ENCODE measurements at regions not wholly inside any gene's neighbourhood (a gene's known extent, or its start where the extent isn't known, plus 50 kb on each side); places are given as distances from the start of the nearest gene placed in this dataset.

DNA sequence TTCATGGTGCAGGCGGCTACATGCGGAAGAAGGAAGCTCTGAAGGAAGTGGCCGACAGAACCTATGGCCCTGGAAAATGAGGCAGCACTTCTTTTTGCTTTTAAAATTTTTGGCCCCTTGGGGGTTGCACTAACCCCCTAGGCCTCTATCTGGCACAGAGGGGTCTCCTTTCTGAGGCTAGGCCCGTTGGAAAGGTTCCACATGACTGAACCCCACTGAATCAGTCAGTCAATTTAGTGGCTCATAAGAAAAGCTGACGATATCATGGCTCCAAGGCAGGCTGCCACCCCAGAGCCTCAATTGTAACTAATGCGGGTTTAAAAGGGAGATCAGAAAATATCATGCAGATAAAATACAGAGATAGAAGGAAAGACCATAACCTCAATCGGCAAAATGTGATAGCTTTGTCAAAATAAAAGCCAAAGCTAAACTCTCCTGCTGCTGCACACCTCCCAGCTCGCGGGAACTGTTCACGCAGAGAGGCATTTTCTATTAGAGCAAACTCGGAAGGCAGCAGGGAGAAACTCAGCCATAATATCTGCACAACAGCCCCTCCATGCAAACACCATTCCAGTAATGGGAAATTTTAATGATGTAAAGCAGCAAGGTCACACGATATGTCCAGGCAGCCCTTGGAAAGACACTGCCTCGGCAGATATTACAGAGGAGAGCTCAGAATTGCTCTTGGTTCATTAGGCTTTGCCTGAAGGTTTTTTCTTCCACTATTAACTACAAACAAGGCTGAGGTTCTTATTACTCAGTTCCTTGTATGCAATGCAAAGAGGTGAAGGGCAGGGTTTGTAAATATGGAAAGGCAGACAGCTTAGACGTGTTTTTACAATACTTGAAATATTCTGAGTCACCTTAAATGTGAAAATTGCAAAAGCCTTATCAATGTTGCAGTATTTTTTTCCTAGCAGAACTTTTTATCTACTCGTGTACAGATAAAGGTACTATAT, 200.4 kb upstream of the PMFBP1 start:
- no peaks in the 10 kb centered on the region for H3K4me1 Mint-ChIP-seq (ENCODE audit: low read depth)

DNA sequence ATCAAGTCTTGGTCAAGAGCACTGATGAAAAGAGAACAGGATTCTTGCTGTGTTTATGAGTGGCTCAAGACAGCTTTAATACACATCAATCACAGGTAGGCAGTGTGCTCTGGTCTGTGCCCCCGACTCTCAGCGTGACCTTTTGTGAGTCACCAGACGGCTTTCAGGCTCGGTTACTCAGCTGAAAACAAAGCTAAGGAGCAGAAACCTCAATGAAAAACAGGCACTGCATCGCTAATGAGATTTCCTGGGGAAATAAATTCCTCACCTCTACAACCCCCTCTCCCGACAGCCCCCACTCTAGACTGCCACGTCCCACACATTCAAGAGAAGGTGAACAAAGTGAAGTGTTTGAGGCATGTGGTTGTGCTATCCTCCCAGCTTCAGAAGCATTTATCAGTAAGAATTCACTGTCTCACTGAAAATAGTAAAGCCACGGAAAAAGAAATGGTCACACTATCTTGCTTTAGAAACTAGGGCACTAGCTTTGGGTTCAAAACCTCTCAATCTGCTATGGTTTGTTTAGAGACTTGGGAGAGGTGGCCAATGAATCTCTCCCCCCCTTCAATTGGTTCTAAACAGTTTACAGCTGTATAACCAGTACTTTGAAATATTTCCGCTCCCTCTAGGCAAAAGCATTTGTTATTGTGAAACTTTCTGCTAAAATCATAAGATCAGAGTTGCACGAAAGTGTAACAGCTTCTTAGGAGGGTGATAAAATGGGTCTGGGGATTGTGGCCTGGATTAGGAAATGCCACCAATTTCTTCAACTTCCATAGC, 199.5 kb upstream of the PMFBP1 start:
- Mint-ChIP-seq H3K27ac (no peak overlapping the region), H3K36me3 (ENCODE audit: low read depth) (no peaks in the 10 kb centered on the region), H3K9me3 (peaks cover 13% of the 10 kb centered on the region), H3K4me1 (ENCODE audit: low read depth) (no peaks in the 10 kb centered on the region), H3K27me3 (no peaks in the 10 kb centered on the region), H3K4me3 (no peak overlapping the region)

More for the DNA sequence above, 200.4 kb upstream of the PMFBP1 start:
- Mint-ChIP-seq H3K4me3 (no peak overlapping the region), H3K27ac (no peak overlapping the region), H3K27me3 (no peaks in the 10 kb centered on the region), H3K36me3 (ENCODE audit: low read depth) (no peaks in the 10 kb centered on the region), H3K9me3 (peaks cover 10% of the 10 kb centered on the region)

DNA sequence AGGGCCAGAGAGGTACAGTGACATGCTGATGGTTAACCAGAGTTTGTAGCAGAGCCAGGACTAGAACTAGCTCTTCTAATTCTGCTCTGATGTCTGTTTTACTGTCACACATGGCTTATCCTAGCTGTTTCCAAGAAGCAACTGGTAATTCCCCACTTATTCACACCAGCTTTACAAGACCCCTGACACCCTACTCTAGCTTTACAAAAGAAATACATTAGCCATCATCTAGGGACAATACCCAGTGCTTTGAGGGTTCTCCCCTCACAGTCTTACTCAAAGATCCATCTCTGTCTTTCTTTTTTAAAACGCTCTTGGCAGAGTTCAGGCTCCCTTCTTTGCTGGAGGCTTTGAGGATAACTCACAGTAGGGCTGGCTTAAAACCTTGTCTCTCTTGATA, 197.3 kb upstream of the PMFBP1 start:
- H3K27ac Mint-ChIP-seq, result no peak overlapping the region
- H3K4me1 Mint-ChIP-seq (ENCODE audit: low read depth), result no peaks in the 10 kb centered on the region
- peaks cover 13% of the 10 kb centered on the region for H3K9me3 Mint-ChIP-seq
- no peaks in the 10 kb centered on the region for H3K36me3 Mint-ChIP-seq (ENCODE audit: low read depth)
- no peaks in the 10 kb centered on the region for H3K27me3 Mint-ChIP-seq
- H3K4me3 Mint-ChIP-seq, result no peak overlapping the region

DNA sequence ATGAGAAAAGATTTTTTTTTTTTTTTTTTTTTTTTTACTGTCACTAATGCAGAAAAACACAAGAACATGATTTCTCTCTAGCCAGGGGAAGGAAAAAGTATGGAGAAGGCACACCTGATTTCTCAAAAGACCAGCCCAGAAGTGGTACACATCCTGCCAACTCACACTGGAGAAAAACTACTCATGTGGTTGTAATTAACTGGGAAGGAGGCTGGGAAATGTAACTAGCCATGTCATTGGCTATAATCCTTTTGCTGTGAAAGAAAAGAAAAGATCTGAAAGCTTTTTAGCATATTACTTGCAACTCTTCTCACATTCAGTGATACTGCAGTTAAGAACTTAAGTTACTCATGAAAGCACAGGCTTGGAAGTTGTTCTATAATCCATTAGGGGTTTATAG, 195.9 kb upstream of the PMFBP1 start:
- no peak overlapping the region for H3K27ac Mint-ChIP-seq
- H3K27me3 Mint-ChIP-seq, result no peaks in the 10 kb centered on the region
- no peak overlapping the region for H3K4me3 Mint-ChIP-seq
- H3K9me3 Mint-ChIP-seq, result peaks cover 13% of the 10 kb centered on the region
- H3K4me1 Mint-ChIP-seq (ENCODE audit: low read depth), result no peaks in the 10 kb centered on the region
- no peaks in the 10 kb centered on the region for H3K36me3 Mint-ChIP-seq (ENCODE audit: low read depth)

DNA sequence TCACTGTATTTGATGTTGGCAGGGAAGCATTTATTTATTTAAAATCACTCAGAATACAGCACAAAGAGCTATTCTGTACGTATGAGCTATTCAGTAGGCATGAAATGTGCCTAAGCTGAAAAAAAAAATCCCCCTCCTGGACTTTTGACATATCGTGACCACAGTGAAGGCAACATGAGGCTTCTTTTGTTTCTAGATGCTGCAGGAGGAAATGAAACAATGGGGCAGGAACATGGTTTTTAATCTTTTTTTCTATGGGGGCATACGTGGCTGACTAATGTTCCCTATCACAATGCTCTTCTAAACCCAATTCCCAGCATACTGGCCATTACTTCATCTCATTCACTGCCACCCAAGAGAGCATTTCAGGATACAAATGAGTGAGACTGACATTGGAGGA, 191.0 kb upstream of the PMFBP1 start:
- no peak overlapping the region for H3K4me3 Mint-ChIP-seq
- no peaks in the 10 kb centered on the region for H3K27me3 Mint-ChIP-seq
- H3K4me1 Mint-ChIP-seq (ENCODE audit: low read depth), result no peaks in the 10 kb centered on the region
- H3K36me3 Mint-ChIP-seq (ENCODE audit: low read depth), result no peaks in the 10 kb centered on the region
- H3K9me3 Mint-ChIP-seq, result peaks cover 10% of the 10 kb centered on the region
- H3K27ac Mint-ChIP-seq, result no peak overlapping the region

DNA sequence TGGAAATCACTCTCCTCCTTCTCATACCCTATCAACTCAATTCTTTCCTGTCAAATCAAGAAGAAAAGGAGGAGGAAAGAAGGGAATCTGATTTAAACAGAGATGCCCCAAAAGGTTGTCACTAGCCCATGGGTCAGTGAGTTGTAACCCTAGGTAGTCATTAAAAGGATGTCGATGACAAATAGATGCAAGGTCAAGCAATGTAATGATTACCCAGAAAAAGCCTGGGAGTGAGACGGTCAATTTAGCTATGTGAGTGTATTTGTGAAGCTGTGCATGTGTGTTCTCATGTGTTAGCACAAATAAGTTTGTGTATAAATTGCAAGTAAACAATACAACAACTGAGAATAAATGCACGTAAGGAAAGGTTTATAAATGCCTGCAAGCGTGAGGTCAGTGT, 190.5 kb upstream of the PMFBP1 start:
- H3K27me3 Mint-ChIP-seq, result no peaks in the 10 kb centered on the region
- H3K27ac Mint-ChIP-seq, result no peak overlapping the region
- H3K36me3 Mint-ChIP-seq (ENCODE audit: low read depth), result no peaks in the 10 kb centered on the region
- H3K4me1 Mint-ChIP-seq (ENCODE audit: low read depth), result no peaks in the 10 kb centered on the region
- no peak overlapping the region for H3K4me3 Mint-ChIP-seq
- H3K9me3 Mint-ChIP-seq, result peaks cover 5% of the 10 kb centered on the region

DNA sequence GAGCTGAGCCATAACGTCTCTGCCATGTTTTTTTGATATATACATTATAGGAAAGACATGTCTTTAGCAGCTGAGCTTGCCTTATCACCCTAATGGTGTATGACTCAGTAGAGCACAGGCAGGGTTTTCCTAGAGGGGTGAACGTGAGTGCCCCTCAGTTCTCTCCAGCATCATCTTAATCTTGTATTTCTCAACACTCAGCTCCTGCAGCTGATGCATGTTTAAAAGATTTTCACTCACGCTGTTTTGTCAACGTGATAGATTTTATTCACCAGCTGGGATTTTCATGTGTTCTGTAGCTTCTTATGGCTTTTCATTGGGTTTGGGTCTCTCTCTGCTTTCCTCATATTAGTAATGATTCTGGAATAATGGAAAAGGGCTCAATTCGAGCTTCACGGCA, 186.0 kb upstream of the PMFBP1 start:
- Mint-ChIP-seq H3K36me3 (ENCODE audit: low read depth) (no peaks in the 10 kb centered on the region), H3K9me3 (no peaks in the 10 kb centered on the region), H3K4me3 (no peak overlapping the region), H3K4me1 (ENCODE audit: low read depth) (no peaks in the 10 kb centered on the region), H3K27ac (no peak overlapping the region), H3K27me3 (no peaks in the 10 kb centered on the region)

DNA sequence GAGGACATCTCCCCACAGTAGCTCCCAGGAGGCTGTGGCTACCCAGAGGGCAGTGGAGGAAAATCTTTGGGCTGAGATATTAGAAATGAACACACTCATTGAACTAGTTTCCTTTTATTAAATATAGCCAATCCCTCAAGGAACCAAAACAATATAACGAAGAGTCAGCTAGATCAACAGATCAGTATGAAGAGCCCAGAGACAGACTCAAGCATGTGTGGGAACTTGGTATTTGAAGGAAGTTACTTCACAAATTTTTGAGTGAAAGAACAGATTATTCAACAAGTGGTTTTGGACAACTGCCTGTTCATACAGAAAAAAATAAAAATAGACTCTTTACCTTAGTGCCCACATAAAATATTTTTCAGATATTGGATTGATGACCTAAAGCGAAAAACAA, 183.6 kb upstream of the PMFBP1 start:
- no peaks in the 10 kb centered on the region for H3K36me3 Mint-ChIP-seq (ENCODE audit: low read depth)
- H3K4me1 Mint-ChIP-seq (ENCODE audit: low read depth), result no peaks in the 10 kb centered on the region
- H3K9me3 Mint-ChIP-seq, result no peaks in the 10 kb centered on the region
- no peak overlapping the region for H3K4me3 Mint-ChIP-seq
- no peak overlapping the region for H3K27ac Mint-ChIP-seq
- no peaks in the 10 kb centered on the region for H3K27me3 Mint-ChIP-seq

DNA sequence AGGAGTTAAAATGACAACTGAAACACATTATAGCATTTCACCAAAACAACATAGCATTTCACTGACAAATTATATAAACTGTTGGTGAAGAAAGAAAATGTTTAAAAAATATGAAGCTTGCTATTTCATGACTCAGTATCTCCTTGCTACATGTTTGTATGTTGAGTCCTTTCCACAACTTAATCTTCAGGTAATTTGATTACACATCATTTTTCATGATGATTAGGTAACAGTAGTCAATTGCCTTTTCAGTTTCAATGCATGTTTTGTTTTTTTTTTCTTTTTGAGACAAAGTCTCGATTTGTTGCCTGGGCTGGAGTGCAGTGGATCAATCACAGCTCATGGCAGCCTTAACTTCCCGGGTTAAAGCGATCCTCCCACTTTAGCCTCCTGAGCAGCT, 177.8 kb upstream of the PMFBP1 start:
- Mint-ChIP-seq H3K4me1 (ENCODE audit: low read depth) (no peaks in the 10 kb centered on the region), H3K36me3 (ENCODE audit: low read depth) (peaks cover 4% of the 10 kb centered on the region), H3K4me3 (no peak overlapping the region), H3K27me3 (no peaks in the 10 kb centered on the region), H3K27ac (no peak overlapping the region), H3K9me3 (no peaks in the 10 kb centered on the region)

DNA sequence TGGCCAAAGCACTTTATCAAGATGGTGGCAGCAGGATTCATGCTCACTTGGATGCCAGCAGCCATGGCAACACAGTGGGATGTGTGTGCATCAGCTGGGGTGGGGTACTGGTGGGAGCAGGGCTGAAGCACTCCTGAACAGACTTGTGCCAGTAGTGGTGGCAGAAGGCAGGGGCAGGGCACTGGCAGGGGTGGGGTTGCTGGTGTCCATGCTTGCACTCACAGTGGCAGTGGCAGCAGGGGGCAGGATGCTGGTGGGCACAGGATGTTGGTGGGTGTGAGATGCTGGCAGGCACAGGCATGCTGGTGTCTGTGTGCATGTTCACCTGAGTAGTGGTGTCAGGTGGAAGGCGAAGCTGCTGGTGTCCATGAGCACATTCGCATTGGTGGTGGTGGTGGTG, 161.0 kb upstream of the PMFBP1 start:
- no peaks in the 10 kb centered on the region for H3K4me1 Mint-ChIP-seq (ENCODE audit: low read depth)
- H3K36me3 Mint-ChIP-seq (ENCODE audit: low read depth), result no peaks in the 10 kb centered on the region
- H3K27me3 Mint-ChIP-seq, result no peaks in the 10 kb centered on the region
- H3K27ac Mint-ChIP-seq, result no peak overlapping the region
- no peak overlapping the region for H3K4me3 Mint-ChIP-seq
- peaks cover 11% of the 10 kb centered on the region for H3K9me3 Mint-ChIP-seq

GRCh38 chr16:72324578-72324977, 152.6 kb upstream of the PMFBP1 start:
- no peak overlapping the region for H3K4me3 Mint-ChIP-seq
- H3K36me3 Mint-ChIP-seq (ENCODE audit: low read depth), result peaks cover 21% of the 10 kb centered on the region
- no peaks in the 10 kb centered on the region for H3K4me1 Mint-ChIP-seq (ENCODE audit: low read depth)
- peaks cover 26% of the 10 kb centered on the region for H3K9me3 Mint-ChIP-seq
- H3K27me3 Mint-ChIP-seq, result no peaks in the 10 kb centered on the region
- H3K27ac Mint-ChIP-seq, result no peak overlapping the region

DNA sequence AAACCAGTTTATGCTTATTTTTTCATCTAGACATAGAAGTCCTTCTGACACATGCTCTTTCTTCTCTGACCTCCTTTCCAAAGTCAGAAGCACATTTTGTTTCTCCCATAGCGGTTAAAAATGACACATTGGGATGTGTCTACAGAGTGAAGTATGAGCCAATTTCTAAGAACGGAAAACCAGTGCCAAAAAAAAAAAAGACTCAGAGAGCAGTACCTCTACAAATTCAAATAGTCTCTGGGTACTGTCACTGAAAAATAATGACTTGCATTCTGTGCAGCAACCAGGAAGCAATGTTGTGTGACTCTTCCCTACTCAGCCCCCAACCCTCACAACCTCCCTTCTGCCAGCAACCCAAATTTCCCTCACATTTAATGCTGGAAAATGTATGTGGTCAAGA, 145.5 kb upstream of the PMFBP1 start:
- H3K4me3 Mint-ChIP-seq, result no peak overlapping the region
- no peak overlapping the region for H3K27ac Mint-ChIP-seq
- H3K36me3 Mint-ChIP-seq (ENCODE audit: low read depth), result peaks cover 11% of the 10 kb centered on the region
- no peaks in the 10 kb centered on the region for H3K27me3 Mint-ChIP-seq
- no peaks in the 10 kb centered on the region for H3K4me1 Mint-ChIP-seq (ENCODE audit: low read depth)
- peaks cover 17% of the 10 kb centered on the region for H3K9me3 Mint-ChIP-seq

DNA sequence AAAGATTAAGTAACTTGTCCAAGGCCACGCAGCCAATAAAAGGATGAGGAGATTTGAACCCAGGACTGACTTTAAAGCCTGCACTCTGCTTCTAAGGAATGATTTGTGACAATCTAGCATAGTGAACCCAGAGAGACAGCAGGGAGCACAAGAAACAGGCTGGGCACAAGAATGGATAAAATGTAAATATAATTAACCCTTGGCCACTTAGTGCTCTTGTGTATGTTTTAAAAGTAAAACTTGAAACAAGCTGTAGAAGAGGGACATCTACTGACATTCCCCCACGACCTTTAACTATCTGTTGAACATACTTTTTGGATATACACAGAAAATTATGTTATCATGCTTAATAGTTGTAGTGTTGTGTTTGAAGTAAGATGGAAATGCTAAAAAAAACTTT, 141.9 kb upstream of the PMFBP1 start:
- Mint-ChIP-seq H3K4me1 (ENCODE audit: low read depth) (no peaks in the 10 kb centered on the region), H3K27me3 (no peaks in the 10 kb centered on the region), H3K36me3 (ENCODE audit: low read depth) (peaks cover 3% of the 10 kb centered on the region), H3K9me3 (peaks cover 7% of the 10 kb centered on the region), H3K4me3 (no peak overlapping the region), H3K27ac (no peak overlapping the region)

DNA sequence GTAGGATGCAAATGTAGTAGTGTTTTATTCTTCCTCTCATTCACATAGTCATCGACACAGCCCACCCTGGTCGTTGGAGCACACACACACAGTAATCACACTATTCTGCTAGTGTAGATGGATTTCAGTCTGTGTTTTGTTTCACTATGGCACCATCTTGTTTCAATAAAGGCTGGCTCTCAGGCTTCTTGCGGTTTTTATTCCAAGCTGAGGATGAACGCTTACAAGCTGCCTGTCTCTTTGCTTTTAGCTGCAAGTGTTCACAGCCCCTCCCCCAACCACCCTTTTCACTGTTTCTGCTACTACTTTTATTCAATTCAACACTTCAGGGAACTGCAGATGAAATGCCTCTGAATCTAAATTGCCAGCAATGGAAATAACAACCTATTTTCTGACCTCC, 140.9 kb upstream of the PMFBP1 start:
- H3K4me1 Mint-ChIP-seq (ENCODE audit: low read depth), result no peaks in the 10 kb centered on the region
- peaks cover 6% of the 10 kb centered on the region for H3K9me3 Mint-ChIP-seq
- no peak overlapping the region for H3K4me3 Mint-ChIP-seq
- H3K36me3 Mint-ChIP-seq (ENCODE audit: low read depth), result no peaks in the 10 kb centered on the region
- H3K27me3 Mint-ChIP-seq, result no peaks in the 10 kb centered on the region
- no peak overlapping the region for H3K27ac Mint-ChIP-seq

DNA sequence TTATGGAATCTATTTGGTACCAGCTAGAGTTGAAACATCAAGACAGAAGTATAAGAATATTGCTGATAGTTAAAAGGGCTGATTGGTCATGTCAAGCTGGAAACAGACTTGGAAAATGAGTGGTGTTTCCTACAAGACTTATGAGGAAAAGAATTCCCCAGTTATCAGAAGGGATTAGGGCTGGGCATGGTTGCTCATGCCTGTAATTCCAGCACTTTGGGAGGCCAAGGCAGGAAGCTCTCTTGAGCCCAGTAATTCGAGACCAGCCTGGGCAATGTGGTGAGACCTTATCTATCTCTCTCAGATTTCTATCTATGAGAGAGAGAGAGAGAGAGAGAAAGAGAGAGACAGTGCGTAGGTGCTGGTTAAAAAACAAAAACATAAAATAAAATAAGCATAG, 139.5 kb upstream of the PMFBP1 start:
- H3K27ac Mint-ChIP-seq, result no peak overlapping the region
- H3K36me3 Mint-ChIP-seq (ENCODE audit: low read depth), result peaks cover 3% of the 10 kb centered on the region
- H3K27me3 Mint-ChIP-seq, result no peaks in the 10 kb centered on the region
- H3K9me3 Mint-ChIP-seq, result peaks cover 6% of the 10 kb centered on the region
- no peak overlapping the region for H3K4me3 Mint-ChIP-seq
- no peaks in the 10 kb centered on the region for H3K4me1 Mint-ChIP-seq (ENCODE audit: low read depth)
